GM12878 (cell line): ENCODE measurements at regions not wholly inside any gene's neighbourhood (a gene's known extent, or its start where the extent isn't known, plus 50 kb on each side); places are given as distances from the start of the nearest gene placed in this dataset.
"Not testable (repeated sequence)": the region's sequence is repeated elsewhere in the genome, so short reads cannot be mapped to it uniquely, and the experiment has no call there.

ENCODE experiments used
- ATAC-seq: fragments of 200-7000 bp; cut with Tn5 transposase; 3 replicates; pipeline ENCODE4 v1.9.1; 2020; ENCODE audit warnings: mild to moderate bottlenecking, moderate library complexity
- BruUV-seq: library from RNA; stranded (reverse); fragments of 400-500 nt; replicated peaks from 2 replicates; lab custom pipeline; 2021; lab: Mats Ljungman, UMichigan
- CTCF ChIA-PET: fragments of 300-600 bp; sonication (Branson Sonifier 250); formaldehyde crosslinking; extraction: SDS; loops from one replicate; lab custom pipeline; 2021; ENCODE audit warnings: inconsistent platforms; lab: Yijun Ruan, JAX
- POLR2A ChIA-PET: fragments of 350-600 bp; formaldehyde crosslinking; extraction: SDS; loops from one replicate; lab custom pipeline; 2021; ENCODE audit warnings: inconsistent platforms; lab: Charles Lee
- RAD21 ChIA-PET: fragments of 300-600 bp; sonication (Branson Sonifier 250); formaldehyde crosslinking; loops from one replicate; lab custom pipeline; 2023; ENCODE audit warnings: antibody characterized with exemption; ENCODE audit not compliant: unreplicated experiment; lab: Charles Lee
- SMC1A ChIA-PET: fragments of 300-600 bp; sonication (Branson Sonifier 250); formaldehyde crosslinking; loops from one replicate; lab custom pipeline; 2023; ENCODE audit not compliant: unreplicated experiment, uncharacterized antibody; lab: Charles Lee
- DNase-seq: peaks from one replicate; pipeline ENCODE4 v3.0.0-alpha.2; 2011; ENCODE audit warnings: low read depth, low spot score
- FAIRE-seq: peaks from 3 replicates; lab custom pipeline; 2011; peaks lifted over from hg19 to GRCh38; lab: Jason Lieb, UNC
- H2AFZ ChIP-seq: 2 replicates; pipeline ENCODE4 v1.6.0; 2011; ENCODE audit warnings: low read depth, low read length, control low read depth; ENCODE audit not compliant: control insufficient read depth
- H3K27ac ChIP-seq: 2 replicates; pipeline ENCODE4 v1.5.1; 2011; ENCODE audit warnings: control low read depth; ENCODE audit not compliant: control insufficient read depth, insufficient read depth
- H3K27me3 ChIP-seq, 2 experiments: replicated peaks in 1 of 2; 2 replicates each; pipeline versions ENCODE4 v1.6.0 to v1.6.1; 2011; ENCODE audit warnings: low read length in 1 of 2; ENCODE audit not compliant: control insufficient read depth in 2 of 2, insufficient read depth in 2 of 2
- H3K36me3 ChIP-seq, 2 experiments: 2 replicates each; pipeline ENCODE4 v1.5.1; 2011; ENCODE audit warnings: low read length in 1 of 2; ENCODE audit not compliant: control insufficient read depth in 2 of 2, insufficient read depth in 2 of 2
- H3K4me1 ChIP-seq: 2 replicates; pipeline ENCODE4 v1.6.1; 2011; ENCODE audit warnings: mild to moderate bottlenecking, low read length, moderate library complexity, mixed read lengths; ENCODE audit not compliant: control insufficient read depth, insufficient read depth
- H3K4me2 ChIP-seq: 2 replicates; pipeline ENCODE4 v1.6.0; 2011; ENCODE audit warnings: control low read depth; ENCODE audit not compliant: control insufficient read depth, insufficient read depth
- H3K4me3 ChIP-seq: fragments of 200-600 bp; sonication (generic); 2 replicates; pipeline ENCODE4 v1.5.1; 2016
- H3K79me2 ChIP-seq: 2 replicates; pipeline ENCODE4 v1.6.0; 2011; ENCODE audit warnings: low read length; ENCODE audit not compliant: control insufficient read depth, insufficient read depth
- H3K9ac ChIP-seq: 2 replicates; pipeline ENCODE4 v1.8.0; 2011; ENCODE audit warnings: low read length, control low read depth, mixed read lengths; ENCODE audit not compliant: control insufficient read depth, insufficient read depth
- H3K9me3 ChIP-seq: replicated peaks from 3 replicates; pipeline ENCODE4 v1.5.1; 2011; ENCODE audit warnings: mild to moderate bottlenecking, low read length; ENCODE audit not compliant: control insufficient read depth, insufficient read depth
- H4K20me1 ChIP-seq: 2 replicates; pipeline ENCODE4 v1.6.0; 2011; ENCODE audit not compliant: control insufficient read depth, insufficient read depth
- ESRRA ChIP-seq: IDR thresholded peaks from 2 replicates; pipeline ENCODE4 v1.6.1; 2012; ENCODE audit warnings: mild to moderate bottlenecking, low read length, improper control_type of control experiment
- GABPA ChIP-seq: IDR thresholded peaks from 2 replicates; pipeline ENCODE4 v1.6.1; 2014; ENCODE audit warnings: antibody characterized with exemption, low read depth, mild to moderate bottlenecking, inconsistent platforms
- GATAD2B ChIP-seq: fragments of 450-650 bp; conservative IDR thresholded peaks from 2 replicates; pipeline ENCODE4 v1.6.1; 2017; ENCODE audit warnings: low read depth, mild to moderate bottlenecking, moderate library complexity
- PAX5 ChIP-seq: IDR thresholded peaks from 2 replicates; pipeline ENCODE4 v1.6.1; 2011; ENCODE audit warnings: low read depth, low read length, borderline replicate concordance
- PAX8 ChIP-seq: fragments of 450-650 bp; IDR thresholded peaks from 2 replicates; pipeline ENCODE4 v1.6.1; 2017; ENCODE audit warnings: mild to moderate bottlenecking, moderate library complexity
- SREBF2 ChIP-seq: IDR thresholded peaks from 2 replicates; pipeline ENCODE4 v1.6.1; 2012; ENCODE audit warnings: mild to moderate bottlenecking, low read length
- STAT1 ChIP-seq: fragments of 450-650 bp; conservative IDR thresholded peaks from 2 replicates; pipeline ENCODE4 v1.6.1; 2014; ENCODE audit warnings: antibody characterized with exemption, mild to moderate bottlenecking
- SUPT20H ChIP-seq: IDR thresholded peaks from 2 replicates; pipeline ENCODE4 v1.6.1; 2011; ENCODE audit warnings: low read depth, mild to moderate bottlenecking, low read length, moderate library complexity, borderline replicate concordance; ENCODE audit not compliant: control insufficient read depth
- WGBS: methylation state at CpG from one replicate; pipeline ENCODE4 v1.1.6; 2016; ENCODE audit warnings: low lambda C conversion rate; ENCODE audit not compliant: insufficient replicate concordance, insufficient coverage; ENCODE audit errors: missing lambda C conversion rate; 5-methylcytosine and 5-hydroxymethylcytosine counted together
- in situ Hi-C: fragments of 300-500 bp; cut with MboI; formaldehyde crosslinking; loops from 9 replicates; pipeline ENCODE4 v1.14.3; 2018; ENCODE audit warnings: mixed read lengths
- intact Hi-C: fragments of 100-400 bp; cut with micrococcal nuclease; formaldehyde crosslinking; loops from one replicate; pipeline ENCODE4 v1.14.2; 2022; ENCODE audit not compliant: unreplicated experiment
- TF ChIP-seq, protein P1 (sequence below): IDR thresholded peaks from 2 replicates; pipeline ENCODE4 v1.6.1; 2012; ENCODE audit warnings: low read depth, low read length, improper control_type of control experiment
- TF ChIP-seq, protein P2 (sequence below), 3 experiments: IDR thresholded peaks in 2 of 3; conservative IDR thresholded peaks in 1 of 3; 2 replicates each; pipeline ENCODE4 v1.5.1; 2011; ENCODE audit warnings: low read depth in 3 of 3, low read length in 3 of 3, mild to moderate bottlenecking in 3 of 3, control low read depth in 2 of 3, moderate library complexity in 2 of 3, inconsistent platforms in 1 of 3, mixed read lengths in 1 of 3; ENCODE audit not compliant: control insufficient read depth in 2 of 3, insufficient read depth in 1 of 3; ENCODE audit errors: extremely low read depth in 1 of 3
- TF ChIP-seq, protein P3 (sequence below): fragments of 450-650 bp; IDR thresholded peaks from 2 replicates; pipeline ENCODE4 v1.6.1; 2017; ENCODE audit warnings: antibody characterized with exemption, mild to moderate bottlenecking, moderate library complexity

DNA sequence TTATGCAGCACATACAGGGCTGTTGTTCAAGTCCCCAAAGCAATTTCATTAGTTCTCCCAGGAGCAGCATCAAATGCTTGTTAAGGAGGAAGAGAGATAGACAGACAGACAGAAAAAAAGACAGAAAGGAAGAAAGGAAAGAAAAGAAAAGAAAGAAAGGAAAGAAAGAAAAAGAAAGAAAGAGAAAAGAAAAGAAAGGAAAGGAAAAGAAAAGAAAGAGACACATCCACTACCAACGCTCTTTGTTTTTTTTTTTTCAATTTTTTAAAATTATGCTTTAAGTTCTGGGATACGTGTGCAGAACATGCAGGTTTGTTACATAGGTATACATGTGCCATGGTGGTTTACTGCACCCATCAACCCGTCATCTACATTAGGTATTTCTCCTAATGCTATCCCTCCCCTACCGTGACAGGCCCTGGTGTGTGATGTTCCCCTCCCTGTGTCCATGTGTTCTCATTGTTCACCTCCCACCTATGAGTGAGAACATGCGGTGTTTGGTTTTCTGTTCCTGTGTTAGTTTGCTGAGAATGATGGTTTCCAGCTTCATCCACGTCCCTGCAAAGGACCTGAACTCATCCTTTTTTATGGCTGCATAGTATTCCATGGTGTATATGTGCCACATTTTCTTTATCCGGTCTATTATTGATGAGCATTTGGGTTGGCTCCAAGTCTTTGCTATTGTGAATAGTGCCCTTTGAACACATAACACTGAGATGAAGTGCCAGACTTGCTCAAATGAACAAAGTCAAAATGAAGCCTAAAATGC lies 119.0 kb upstream of the ZNF521 start:
- H3K9ac ChIP-seq, H3K27ac ChIP-seq, H3K4me3 ChIP-seq, H3K4me1 ChIP-seq, RAD21 ChIA-PET, DNase-seq, SMC1A ChIA-PET, H3K36me3 ChIP-seq, H4K20me1 ChIP-seq, H3K4me2 ChIP-seq, POLR2A ChIA-PET, H3K9me3 ChIP-seq, CTCF ChIA-PET, H2AFZ ChIP-seq, BruUV-seq, intact Hi-C loops, FAIRE-seq, H3K27me3 ChIP-seq, in situ Hi-C loops, ATAC-seq, H3K79me2 ChIP-seq: not testable (repeated sequence)
- 39% methylated on average over 6 of the region's 7 CpGs for WGBS

DNA sequence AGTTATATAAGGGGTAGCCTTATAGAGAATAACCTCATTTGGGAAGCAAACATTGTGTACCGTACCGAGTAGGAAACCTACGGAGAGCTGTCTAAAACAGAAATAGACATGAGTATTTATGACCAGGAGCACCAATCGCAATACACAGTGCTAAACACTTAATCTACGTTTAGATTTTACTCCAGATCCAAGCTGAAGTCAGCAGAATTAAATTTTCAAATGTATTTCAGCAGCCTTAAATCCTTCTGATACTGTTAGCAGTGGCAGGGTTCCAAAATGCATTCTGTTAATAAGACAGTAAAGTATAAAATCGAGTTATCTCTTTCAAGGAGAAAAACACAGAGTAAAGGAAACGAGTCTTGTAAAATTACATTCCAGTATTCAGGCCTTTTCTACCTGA lies 118.1 kb upstream of the ZNF521 start:
- FAIRE-seq (no peak), ATAC-seq (no peak), DNase-seq (no peak)
- Histone ChIP-seq H3K4me3 (no peak overlapping the region), H4K20me1 (no peaks in the 10 kb centered on the region), H3K27me3 (no peaks in the 10 kb centered on the region; a peak in 1 of 4 replicates), H3K4me1 (no peaks in the 10 kb centered on the region), H3K9ac (no peak overlapping the region), H3K27ac (no peak overlapping the region), H3K9me3 (no peaks in the 10 kb centered on the region), H3K36me3 (no peaks in the 10 kb centered on the region), H3K79me2 (no peaks in the 10 kb centered on the region), H3K4me2 (no peak overlapping the region), H2AFZ (no peak overlapping the region)
- 44% methylated on average over 7 of the region's 7 CpGs for WGBS
- ChIA-PET SMC1A (no interaction called here), RAD21 (no interaction called here), CTCF (no interaction called here), POLR2A (no interaction called here)
- in situ Hi-C loops (no loop called here), intact Hi-C loops (no loop called here)
- BruUV-seq: no TSS peak
- TF ChIP-seq, protein P1, sequence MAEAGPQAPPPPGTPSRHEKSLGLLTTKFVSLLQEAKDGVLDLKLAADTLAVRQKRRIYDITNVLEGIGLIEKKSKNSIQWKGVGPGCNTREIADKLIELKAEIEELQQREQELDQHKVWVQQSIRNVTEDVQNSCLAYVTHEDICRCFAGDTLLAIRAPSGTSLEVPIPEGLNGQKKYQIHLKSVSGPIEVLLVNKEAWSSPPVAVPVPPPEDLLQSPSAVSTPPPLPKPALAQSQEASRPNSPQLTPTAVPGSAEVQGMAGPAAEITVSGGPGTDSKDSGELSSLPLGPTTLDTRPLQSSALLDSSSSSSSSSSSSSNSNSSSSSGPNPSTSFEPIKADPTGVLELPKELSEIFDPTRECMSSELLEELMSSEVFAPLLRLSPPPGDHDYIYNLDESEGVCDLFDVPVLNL: no peak
- no peak for TF ChIP-seq ESRRA
- no peak for TF ChIP-seq SREBF2
- no peak for TF ChIP-seq PAX8
- no peak for TF ChIP-seq STAT1
- no peak for TF ChIP-seq SUPT20H
- TF ChIP-seq GATAD2B: no peak
- no peak for TF ChIP-seq PAX5
- TF ChIP-seq, protein P2, sequence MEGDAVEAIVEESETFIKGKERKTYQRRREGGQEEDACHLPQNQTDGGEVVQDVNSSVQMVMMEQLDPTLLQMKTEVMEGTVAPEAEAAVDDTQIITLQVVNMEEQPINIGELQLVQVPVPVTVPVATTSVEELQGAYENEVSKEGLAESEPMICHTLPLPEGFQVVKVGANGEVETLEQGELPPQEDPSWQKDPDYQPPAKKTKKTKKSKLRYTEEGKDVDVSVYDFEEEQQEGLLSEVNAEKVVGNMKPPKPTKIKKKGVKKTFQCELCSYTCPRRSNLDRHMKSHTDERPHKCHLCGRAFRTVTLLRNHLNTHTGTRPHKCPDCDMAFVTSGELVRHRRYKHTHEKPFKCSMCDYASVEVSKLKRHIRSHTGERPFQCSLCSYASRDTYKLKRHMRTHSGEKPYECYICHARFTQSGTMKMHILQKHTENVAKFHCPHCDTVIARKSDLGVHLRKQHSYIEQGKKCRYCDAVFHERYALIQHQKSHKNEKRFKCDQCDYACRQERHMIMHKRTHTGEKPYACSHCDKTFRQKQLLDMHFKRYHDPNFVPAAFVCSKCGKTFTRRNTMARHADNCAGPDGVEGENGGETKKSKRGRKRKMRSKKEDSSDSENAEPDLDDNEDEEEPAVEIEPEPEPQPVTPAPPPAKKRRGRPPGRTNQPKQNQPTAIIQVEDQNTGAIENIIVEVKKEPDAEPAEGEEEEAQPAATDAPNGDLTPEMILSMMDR (IDR thresholded peaks at IDR 0.05 in 2 of 3, conservative IDR thresholded peaks at IDR 0.05 in 1 of 3; ENCODE audit: control insufficient read depth in 2 of 3, extremely low read depth in 1 of 3, insufficient read depth in 1 of 3, low read depth in 3 of 3, low read length in 3 of 3): no peak
- no peak for TF ChIP-seq GABPA
- TF ChIP-seq, protein P3, sequence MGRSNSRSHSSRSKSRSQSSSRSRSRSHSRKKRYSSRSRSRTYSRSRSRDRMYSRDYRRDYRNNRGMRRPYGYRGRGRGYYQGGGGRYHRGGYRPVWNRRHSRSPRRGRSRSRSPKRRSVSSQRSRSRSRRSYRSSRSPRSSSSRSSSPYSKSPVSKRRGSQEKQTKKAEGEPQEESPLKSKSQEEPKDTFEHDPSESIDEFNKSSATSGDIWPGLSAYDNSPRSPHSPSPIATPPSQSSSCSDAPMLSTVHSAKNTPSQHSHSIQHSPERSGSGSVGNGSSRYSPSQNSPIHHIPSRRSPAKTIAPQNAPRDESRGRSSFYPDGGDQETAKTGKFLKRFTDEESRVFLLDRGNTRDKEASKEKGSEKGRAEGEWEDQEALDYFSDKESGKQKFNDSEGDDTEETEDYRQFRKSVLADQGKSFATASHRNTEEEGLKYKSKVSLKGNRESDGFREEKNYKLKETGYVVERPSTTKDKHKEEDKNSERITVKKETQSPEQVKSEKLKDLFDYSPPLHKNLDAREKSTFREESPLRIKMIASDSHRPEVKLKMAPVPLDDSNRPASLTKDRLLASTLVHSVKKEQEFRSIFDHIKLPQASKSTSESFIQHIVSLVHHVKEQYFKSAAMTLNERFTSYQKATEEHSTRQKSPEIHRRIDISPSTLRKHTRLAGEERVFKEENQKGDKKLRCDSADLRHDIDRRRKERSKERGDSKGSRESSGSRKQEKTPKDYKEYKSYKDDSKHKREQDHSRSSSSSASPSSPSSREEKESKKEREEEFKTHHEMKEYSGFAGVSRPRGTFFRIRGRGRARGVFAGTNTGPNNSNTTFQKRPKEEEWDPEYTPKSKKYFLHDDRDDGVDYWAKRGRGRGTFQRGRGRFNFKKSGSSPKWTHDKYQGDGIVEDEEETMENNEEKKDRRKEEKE: no peak
